CD4-positive, alpha-beta T cell treated with Interleukin-6 at 100 ng/mL for 8 hours (primary cell): ENCODE measurements at regions not wholly inside any gene's neighbourhood (a gene's known extent, or its start where the extent isn't known, plus 50 kb on each side); places are given as distances from the start of the nearest gene placed in this dataset.

Experiments
- DNase-seq: peaks from one replicate; pipeline ENCODE4 v3.0.0-alpha.2; 2020; ENCODE audit warnings: mixed read lengths, low spot score

DNA sequence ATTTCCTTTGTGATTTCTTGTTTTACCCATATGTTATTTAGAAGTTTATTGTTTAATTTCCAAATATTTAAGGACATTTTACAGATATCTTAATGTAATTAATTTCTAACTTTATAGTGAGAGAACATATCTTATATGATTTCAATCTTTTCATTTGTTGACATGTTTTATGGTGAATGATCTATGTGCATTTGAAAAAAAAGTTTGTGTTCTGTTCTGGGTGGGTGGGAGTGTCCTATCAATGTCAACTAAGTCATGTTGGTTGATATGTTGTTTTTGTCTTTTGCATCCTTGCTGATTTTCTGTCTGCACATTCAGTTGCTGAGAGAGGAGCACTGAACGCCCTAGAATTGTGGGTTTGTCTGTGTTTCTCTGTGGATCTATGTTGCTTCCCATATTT lies 50.3 kb upstream of the CBFA2T3 start:
- DNase-seq, result no peak

GRCh38 chr16:89031715-89032659 lies 55.0 kb upstream of the CBFA2T3 start:
- DNase-seq, result peak; percentile 79

- no peak for DNase-seq
Observed at GRCh38 chr16:89033304-89033703, 56.3 kb upstream of the CBFA2T3 start.

- DNase-seq, result no peak
Observed at GRCh38 chr16:89033796-89034572, 57.0 kb upstream of the CBFA2T3 start.

DNA sequence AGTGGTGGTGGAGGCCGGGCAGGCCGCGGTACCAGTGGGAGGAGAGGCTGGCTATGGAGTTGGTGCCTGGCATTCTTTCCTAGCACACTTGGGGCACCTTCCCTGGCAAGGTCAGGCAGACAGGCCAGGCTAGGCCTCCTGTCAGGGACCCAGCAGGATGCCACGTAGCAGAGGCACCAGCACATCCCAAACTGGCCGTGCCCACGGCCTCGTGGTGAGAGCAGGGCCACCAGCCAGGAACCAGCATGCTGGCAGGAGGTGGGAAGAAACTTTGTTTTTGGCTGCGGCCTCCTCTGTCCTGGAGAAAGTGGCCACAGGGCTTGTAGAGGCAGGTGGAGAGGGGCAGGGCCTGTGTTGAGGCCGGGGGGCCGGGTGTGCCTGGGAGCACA lies 57.6 kb upstream of the CBFA2T3 start:
- no peak for DNase-seq

- peak; percentile 14 for DNase-seq
Observed at GRCh38 chr16:89034971-89035668, 58.1 kb upstream of the CBFA2T3 start.

DNA sequence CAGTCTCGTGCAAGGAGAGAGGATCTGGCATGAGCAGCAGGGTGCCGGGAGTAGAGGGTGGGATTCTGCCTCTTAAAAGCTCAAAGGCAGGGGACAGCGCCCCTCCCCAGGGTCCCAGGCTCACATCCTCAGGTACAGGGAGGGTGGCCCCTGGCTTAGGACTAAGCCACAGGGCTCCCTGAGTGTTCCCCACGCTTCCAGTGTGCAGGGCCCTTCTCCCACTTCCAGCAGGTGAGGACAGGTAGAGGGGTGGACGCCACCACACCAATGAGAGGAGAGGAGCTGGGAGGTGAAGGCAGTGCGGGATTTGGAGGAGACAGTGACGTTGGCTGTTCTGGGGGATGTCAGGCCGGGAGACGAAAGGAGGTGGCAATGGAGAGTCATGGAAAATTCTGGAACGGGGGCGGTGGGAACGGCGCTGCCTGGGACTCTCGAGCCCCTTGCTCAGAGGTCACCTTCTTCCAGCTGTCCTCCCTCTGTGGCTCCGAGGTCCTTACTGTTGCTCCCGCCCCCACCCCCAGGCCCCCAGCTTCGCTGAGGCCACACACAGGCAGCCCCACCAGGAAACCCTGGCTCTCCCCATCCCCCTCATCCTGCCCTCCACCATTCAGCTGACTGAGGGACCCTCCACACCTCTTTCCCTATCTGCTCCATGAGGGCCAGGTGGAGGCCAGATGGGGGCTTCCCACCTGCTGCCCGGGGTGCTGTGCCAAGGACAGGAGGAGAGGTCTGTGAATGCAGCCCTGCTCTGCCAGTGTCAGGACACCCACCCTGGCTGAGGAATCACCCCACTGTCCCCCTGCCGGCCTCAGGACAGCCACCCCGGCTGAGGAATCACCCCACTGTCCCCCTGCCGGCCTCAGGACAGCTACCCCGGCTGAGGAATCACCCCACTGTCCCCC lies 57.7 kb upstream of the ACSF3 start:
- DNase-seq, result no peak

- DNase-seq, result no peak
Observed at GRCh38 chr16:89036776-89037175, 56.9 kb upstream of the ACSF3 start.

- no peak for DNase-seq
Observed at GRCh38 chr16:89037261-89038152, 56.1 kb upstream of the ACSF3 start.

- DNase-seq, result no peak
Observed at GRCh38 chr16:89038221-89038721, 55.4 kb upstream of the ACSF3 start.

DNA sequence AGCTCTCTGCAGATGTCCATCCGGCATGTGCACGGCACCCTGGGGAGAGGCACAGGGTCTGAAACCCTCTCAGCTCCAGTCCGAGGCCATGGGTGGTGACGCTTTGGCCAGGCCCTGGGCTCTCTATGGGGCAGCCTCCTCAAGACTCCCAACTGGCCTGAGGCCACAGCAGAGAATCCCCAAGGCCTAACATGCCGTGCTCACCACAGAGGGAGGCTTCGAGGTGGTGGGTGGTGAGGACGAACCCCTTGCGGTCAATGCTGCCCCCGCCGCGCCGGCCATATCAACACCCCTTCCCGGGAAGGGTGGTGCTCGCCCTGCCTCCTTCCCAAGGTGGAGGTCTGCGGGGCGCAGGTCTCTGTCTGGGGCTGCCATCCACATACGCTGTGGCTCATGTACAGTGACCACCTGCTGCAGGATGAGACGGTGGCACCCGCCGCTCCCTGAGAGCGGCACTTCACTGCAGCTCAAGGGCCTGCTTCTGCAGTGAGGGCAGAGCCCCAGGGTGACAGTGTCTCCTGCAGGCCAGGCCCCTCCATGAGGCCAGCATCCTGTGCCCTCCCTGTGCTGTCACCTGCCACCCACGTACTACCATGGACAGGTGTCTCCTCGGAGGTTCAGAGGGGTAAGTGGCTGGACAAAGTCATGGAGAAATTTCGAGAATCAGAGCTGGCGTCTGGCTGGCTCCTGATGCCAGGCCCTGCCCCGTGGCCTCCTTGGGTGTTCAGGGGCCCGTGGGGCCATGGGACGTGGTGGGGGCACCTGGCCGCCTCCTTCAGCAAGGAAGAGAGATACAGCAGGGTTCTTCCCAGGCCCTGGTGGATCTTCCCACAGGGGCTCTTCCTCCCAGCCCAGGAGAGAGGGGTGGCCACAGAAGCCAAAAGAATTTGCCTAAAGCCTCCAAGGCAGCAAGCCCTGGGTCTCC lies 54.6 kb upstream of the ACSF3 start:
- DNase-seq, result no peak

GRCh38 chr16:89039756-89040155 lies 53.9 kb upstream of the ACSF3 start:
- no peak for DNase-seq

DNA sequence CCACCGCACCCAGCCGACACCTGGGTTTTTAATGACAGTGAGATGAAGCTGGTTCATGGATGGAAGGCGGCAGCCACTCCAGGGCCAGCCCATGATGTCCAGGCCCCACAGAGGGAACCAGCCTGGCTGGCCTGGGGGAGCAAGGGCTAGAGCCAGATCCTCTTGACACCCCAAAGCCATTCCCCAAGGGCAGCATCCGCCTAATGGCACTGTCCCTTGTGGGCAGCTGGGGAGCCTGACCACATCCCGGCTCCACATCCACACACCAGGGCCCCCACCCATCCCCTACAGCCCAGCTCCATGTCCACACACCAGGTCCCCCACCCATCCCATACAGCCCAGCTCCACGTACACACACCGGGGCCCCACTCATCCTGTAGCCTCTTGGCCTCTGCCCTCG lies 53.3 kb upstream of the ACSF3 start:
- DNase-seq, result no peak

GRCh38 chr16:89040861-89041570 lies 52.6 kb upstream of the ACSF3 start:
- no peak for DNase-seq

DNA sequence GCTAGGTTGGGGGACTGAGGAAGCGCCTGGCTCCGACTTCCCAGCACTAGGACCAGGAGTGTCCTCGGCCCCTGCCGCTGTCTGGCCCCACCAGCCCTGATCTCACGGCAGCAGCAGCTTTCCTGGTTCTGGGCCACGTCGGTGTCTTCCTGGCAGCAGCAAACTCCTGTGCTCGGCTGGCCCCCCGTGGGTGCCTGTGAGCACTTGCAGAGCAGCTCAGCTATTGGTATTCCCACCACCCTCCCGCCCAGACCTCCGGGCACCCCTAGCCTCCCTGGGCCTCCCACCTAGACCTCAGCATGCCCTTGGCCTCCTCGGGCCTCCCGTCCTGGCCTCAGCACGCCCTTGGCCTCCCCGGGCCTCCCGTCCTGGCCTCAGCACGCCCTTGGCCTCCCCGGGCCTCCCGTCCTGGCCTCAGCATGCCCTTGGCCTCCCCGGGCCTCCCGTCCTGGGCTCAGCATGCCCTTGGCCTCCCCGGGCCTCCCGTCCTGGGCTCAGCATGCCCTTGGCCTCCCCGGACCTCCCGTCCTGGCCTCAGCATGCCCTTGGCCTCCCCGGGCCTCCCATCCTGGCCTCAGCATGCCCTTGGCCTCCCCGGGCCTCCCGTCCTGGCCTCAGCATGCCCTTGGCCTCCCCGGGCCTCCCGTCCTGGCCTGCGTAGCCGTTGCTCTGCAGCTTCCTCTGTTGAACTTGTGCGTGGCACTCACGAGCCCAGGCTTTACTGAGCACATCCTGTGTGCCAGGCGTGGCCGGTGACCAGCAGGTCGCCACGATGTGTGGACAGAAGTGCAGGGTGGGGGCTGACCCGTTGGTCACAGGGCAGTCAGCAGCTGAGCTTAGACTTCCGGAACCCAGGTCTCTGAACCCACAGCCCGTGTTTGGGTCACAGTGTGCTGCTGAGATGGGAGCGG lies 51.8 kb upstream of the ACSF3 start:
- DNase-seq, result no peak

DNA sequence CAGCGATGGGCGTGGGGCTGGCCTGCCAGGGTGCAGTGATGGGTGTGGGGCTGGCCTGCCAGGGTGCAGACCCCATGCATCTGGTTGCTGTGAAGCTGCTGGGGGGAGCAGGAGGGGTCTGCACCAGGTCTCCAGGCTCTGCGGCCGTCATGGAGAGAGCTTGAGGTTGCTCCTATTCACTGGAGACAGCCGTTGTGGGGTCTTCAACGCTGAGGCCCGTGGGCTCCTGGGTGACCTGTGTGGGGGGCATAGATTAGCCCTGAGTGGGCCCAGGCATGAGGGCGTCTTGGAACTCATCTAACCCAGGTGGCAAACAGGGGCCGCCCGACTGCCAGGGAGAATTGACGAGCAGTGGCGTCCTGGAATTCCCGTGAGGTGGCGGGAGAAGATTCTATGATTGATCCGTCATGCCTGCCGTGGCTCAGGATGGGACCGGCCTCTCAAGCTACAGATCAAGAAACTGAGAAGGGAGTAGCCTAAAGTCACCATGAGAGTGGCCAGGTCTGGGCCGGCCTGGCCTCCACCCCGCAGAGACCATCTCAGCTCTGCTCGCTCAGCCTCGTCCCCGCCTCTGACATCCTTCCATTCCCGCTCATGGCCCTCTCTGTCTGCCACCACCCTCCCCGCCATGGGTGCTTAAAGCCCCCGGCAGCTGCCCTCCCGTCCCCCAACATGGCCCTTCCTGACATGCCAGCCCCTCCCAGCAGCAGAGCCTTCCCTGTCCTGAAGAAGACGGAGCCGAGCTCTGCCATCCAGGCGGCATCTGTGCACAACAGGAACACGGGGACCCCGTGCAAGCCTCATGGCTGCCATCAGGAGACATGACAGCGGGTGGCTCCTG lies 50.7 kb upstream of the ACSF3 start:
- DNase-seq, result no peak
